ENCODE measurements at regions not wholly inside any gene's neighbourhood (a gene's known extent, or its start where the extent isn't known, plus 50 kb on each side); places are given as distances from the start of the nearest gene placed in this dataset.

DNA sequence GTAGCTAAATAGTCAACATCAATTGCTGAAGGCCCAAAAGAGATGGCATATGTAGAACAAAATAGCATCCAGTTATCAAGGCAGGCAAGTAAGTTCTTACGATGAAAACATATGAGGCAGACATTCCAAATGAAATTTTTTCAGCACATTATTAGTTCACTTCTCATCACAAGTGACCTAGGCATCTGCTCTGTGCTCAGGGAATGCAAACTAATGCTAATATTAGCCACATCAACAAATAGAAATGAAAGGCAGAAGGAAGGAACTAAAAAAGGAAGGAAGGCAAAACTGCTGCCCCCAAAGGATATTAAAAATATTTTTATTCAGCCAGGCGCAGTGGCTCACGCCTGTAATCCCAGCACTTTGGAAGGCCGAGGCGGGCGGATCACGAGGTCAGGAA, 51.2 kb upstream of the ROCK1 start:
- no peaks in the 10 kb centered on the region for H3K36me3 ChIP-seq
- TF ChIP-seq Cebpa-rat (IDR thresholded peaks at IDR 0.05): no peak
- peak overlapping the region in 7 of 10 experiments; percentile 10 to 43 (median 27); a peak in 8 of 20 replicates for H3K4me3 ChIP-seq
- H3K27me3 ChIP-seq: no peaks in the 10 kb centered on the region
- peaks cover 3 to 21% (median 11%) of the 10 kb centered on the region in 11 experiments; a peak in 18 of 22 replicates for H3K9me3 ChIP-seq (replicated peaks in 1 of 11)
- peak overlapping the region in 9 of 11 experiments; percentile 43 to 78 (median 68); a peak in 15 of 22 replicates for H3K9ac ChIP-seq
- peaks cover 24 to 53% (median 39%) of the 10 kb centered on the region in 10 experiments for H3K4me1 ChIP-seq
- H4K20me1 ChIP-seq: no peaks in the 10 kb centered on the region
- H3K27ac ChIP-seq: peak overlapping the region; percentile 44 to 91 (median 81); a peak in 21 of 22 replicates
- peak overlapping the region; percentile 44 to 91 (median 76) for H3K4me2 ChIP-seq

GRCh38 chr18:21163647-21164547, 52.3 kb upstream of the ROCK1 start:
- peak overlapping the region; percentile 44 to 91 (median 76) for H3K4me2 ChIP-seq
- peaks cover 24 to 53% (median 39%) of the 10 kb centered on the region in 10 experiments for H3K4me1 ChIP-seq
- H4K20me1 ChIP-seq: no peaks in the 10 kb centered on the region
- peak overlapping the region; percentile 44 to 91 (median 81) for H3K27ac ChIP-seq
- H3K9me3 ChIP-seq (replicated peaks in 1 of 11): peaks cover 0 to 16% (median 7%) of the 10 kb centered on the region in 11 experiments; a peak in 9 of 22 replicates
- H3K9ac ChIP-seq: peak overlapping the region in 10 of 11 experiments; percentile 33 to 78 (median 67); a peak in 16 of 22 replicates
- H3K27me3 ChIP-seq: no peaks in the 10 kb centered on the region
- peak overlapping the region in 7 of 10 experiments; percentile 10 to 43 (median 27); a peak in 6 of 20 replicates for H3K4me3 ChIP-seq
- TF ChIP-seq Cebpa-rat (IDR thresholded peaks at IDR 0.05): peak in 7 of 11 experiments; percentile 17 to 89 (median 65); a peak in 10 of 22 replicates
- no peaks in the 10 kb centered on the region for H3K36me3 ChIP-seq

GRCh38 chr18:21164548-21165095, 53.0 kb upstream of the ROCK1 start:
- H3K9me3 ChIP-seq (replicated peaks in 1 of 11): peaks cover 0 to 15% (median 7%) of the 10 kb centered on the region in 11 experiments; a peak in 9 of 22 replicates
- H3K4me1 ChIP-seq: peaks cover 24 to 54% (median 39%) of the 10 kb centered on the region in 10 experiments
- H3K4me3 ChIP-seq: peak overlapping the region in 1 of 10 experiments; percentile 19; a peak in 2 of 20 replicates
- H3K36me3 ChIP-seq: no peaks in the 10 kb centered on the region
- no peaks in the 10 kb centered on the region for H4K20me1 ChIP-seq
- peak overlapping the region in 9 of 11 experiments; percentile 27 to 89 (median 68); a peak in 15 of 22 replicates for H3K4me2 ChIP-seq
- H3K27ac ChIP-seq: peak overlapping the region in 10 of 11 experiments; percentile 69 to 91 (median 82); a peak in 19 of 22 replicates
- no peaks in the 10 kb centered on the region for H3K27me3 ChIP-seq
- TF ChIP-seq Cebpa-rat (IDR thresholded peaks at IDR 0.05): peak in 1 of 11 experiments; percentile 34; a peak in 1 of 22 replicates
- H3K9ac ChIP-seq: peak overlapping the region in 6 of 11 experiments; percentile 64 to 78 (median 70); a peak in 11 of 22 replicates

- TF ChIP-seq Cebpa-rat (IDR thresholded peaks at IDR 0.05): no peak
- Histone ChIP-seq H3K36me3 (no peaks in the 10 kb centered on the region), H3K9me3 (replicated peaks in 1 of 11) (peaks cover 0 to 9% (median 0%) of the 10 kb centered on the region in 11 experiments; a peak in 4 of 22 replicates), H3K4me2 (no peak overlapping the region), H3K4me1 (peaks cover 13 to 37% (median 23%) of the 10 kb centered on the region in 10 experiments), H3K27ac (no peak overlapping the region), H3K9ac (no peak overlapping the region), H3K4me3 (no peak overlapping the region), H3K27me3 (no peaks in the 10 kb centered on the region), H4K20me1 (no peaks in the 10 kb centered on the region)
Observed at GRCh38 chr18:21167641-21168377, 56.2 kb upstream of the ROCK1 start.

DNA sequence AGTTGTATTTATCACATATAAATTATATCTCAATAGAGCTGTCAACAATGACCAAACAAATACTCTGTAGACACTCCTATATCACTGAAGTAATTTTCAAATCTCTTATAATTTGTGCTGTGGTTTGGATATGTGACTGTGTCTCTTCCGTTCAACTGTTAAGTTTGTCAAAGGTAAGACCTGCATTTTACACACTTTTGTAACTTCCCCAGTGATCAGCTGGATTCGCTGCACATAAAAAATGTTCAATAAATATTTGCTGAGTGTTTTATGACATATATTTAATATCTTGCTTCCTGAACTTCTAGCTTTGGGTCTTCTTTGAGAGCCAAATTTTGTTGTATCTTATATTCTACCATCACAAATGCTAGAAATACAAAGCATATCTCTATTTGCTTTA, 57.3 kb upstream of the ROCK1 start:
- TF ChIP-seq Cebpa-rat (IDR thresholded peaks at IDR 0.05): no peak
- no peak overlapping the region for H3K9ac ChIP-seq
- H3K4me2 ChIP-seq: no peak overlapping the region
- no peaks in the 10 kb centered on the region for H4K20me1 ChIP-seq
- H3K27ac ChIP-seq: no peak overlapping the region
- H3K4me3 ChIP-seq: no peak overlapping the region
- H3K27me3 ChIP-seq: no peaks in the 10 kb centered on the region
- H3K4me1 ChIP-seq: peaks cover 4 to 27% (median 13%) of the 10 kb centered on the region in 10 experiments; a peak in 16 of 20 replicates
- peaks cover 0 to 9% (median 0%) of the 10 kb centered on the region in 11 experiments; a peak in 4 of 22 replicates for H3K9me3 ChIP-seq (replicated peaks in 1 of 11)
- no peaks in the 10 kb centered on the region for H3K36me3 ChIP-seq

DNA sequence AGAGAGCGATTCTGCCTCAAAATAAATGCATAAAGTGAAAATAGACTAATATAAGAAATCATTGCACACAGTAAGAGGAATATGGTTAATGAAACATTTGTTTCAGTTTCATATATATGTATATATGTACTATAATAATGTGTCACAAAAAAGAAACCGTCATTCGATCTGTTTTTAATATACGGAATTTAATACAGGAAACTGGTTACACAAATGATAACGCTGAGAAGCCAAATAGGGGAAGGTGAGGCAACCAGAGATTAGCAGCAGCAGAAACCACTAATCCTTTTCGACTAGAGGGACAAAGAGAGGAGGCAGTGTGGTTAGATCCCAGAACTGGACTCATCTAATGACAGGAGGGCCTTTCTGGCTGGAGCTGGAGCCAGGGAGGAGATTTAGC, 64.2 kb upstream of the GREB1L start:
- no peak for TF ChIP-seq Cebpa-rat (IDR thresholded peaks at IDR 0.05)
- Histone ChIP-seq H3K4me2 (no peak overlapping the region), H3K27ac (no peak overlapping the region), H3K4me1 (peaks cover 0 to 18% (median 8%) of the 10 kb centered on the region in 10 experiments; a peak in 10 of 20 replicates), H3K36me3 (no peaks in the 10 kb centered on the region), H3K9ac (no peak overlapping the region), H3K27me3 (no peaks in the 10 kb centered on the region), H3K9me3 (replicated peaks in 1 of 11) (no peaks in the 10 kb centered on the region), H3K4me3 (no peak overlapping the region), H4K20me1 (no peaks in the 10 kb centered on the region)

- Histone ChIP-seq H3K4me3 (no peak overlapping the region), H3K4me2 (no peak overlapping the region), H3K4me1 (peaks cover 0 to 18% (median 8%) of the 10 kb centered on the region in 10 experiments; a peak in 10 of 20 replicates), H4K20me1 (no peaks in the 10 kb centered on the region), H3K36me3 (no peaks in the 10 kb centered on the region), H3K9ac (no peak overlapping the region), H3K9me3 (replicated peaks in 1 of 11) (no peaks in the 10 kb centered on the region), H3K27ac (no peak overlapping the region), H3K27me3 (no peaks in the 10 kb centered on the region)
- TF ChIP-seq Cebpa-rat (IDR thresholded peaks at IDR 0.05): no peak
Observed at GRCh38 chr18:21179590-21180220, 62.3 kb upstream of the GREB1L start.

- H3K9ac ChIP-seq: no peak overlapping the region
Observed at GRCh38 chr18:21180588-21180987, 61.4 kb upstream of the GREB1L start.

More at GRCh38 chr18:21180588-21180987, 61.4 kb upstream of the GREB1L start:
- H3K4me1 ChIP-seq: peaks cover 0 to 18% (median 8%) of the 10 kb centered on the region in 10 experiments; a peak in 10 of 20 replicates
- no peaks in the 10 kb centered on the region for H3K27me3 ChIP-seq
- H3K9me3 ChIP-seq (replicated peaks in 1 of 11): no peaks in the 10 kb centered on the region
- H3K27ac ChIP-seq: no peak overlapping the region
- no peaks in the 10 kb centered on the region for H4K20me1 ChIP-seq
- no peak overlapping the region for H3K4me3 ChIP-seq
- no peak for TF ChIP-seq Cebpa-rat (IDR thresholded peaks at IDR 0.05)
- H3K36me3 ChIP-seq: no peaks in the 10 kb centered on the region
- no peak overlapping the region for H3K4me2 ChIP-seq
